WERI-Rb-1 (cell line): ENCODE measurements at regions not wholly inside any gene's neighbourhood (a gene's known extent, or its start where the extent isn't known, plus 50 kb on each side); places are given as distances from the start of the nearest gene placed in this dataset.

Experiments
- DNase-seq: peaks from one replicate; pipeline ENCODE4 v3.0.0-alpha.2; 2020
- H3K27ac ChIP-seq: fragments of 250-450 bp; sonication (Bioruptor Pico); 2 replicates; pipeline ENCODE4 v1.5.1; 2020; ENCODE audit warnings: mild to moderate bottlenecking, moderate library complexity
- H3K27me3 ChIP-seq: fragments of 250-450 bp; sonication (Bioruptor Pico); 2 replicates; pipeline ENCODE4 v1.5.1; 2021; ENCODE audit warnings: mild to moderate bottlenecking, low read depth, moderate library complexity; ENCODE audit not compliant: insufficient read depth, severe bottlenecking
- H3K36me3 ChIP-seq: fragments of 250-450 bp; sonication (Bioruptor Pico); 2 replicates; pipeline ENCODE4 v1.5.1; 2020; ENCODE audit warnings: mild to moderate bottlenecking, moderate library complexity
- H3K4me3 ChIP-seq: 2 replicates; pipeline ENCODE4 v1.5.1; 2011; ENCODE audit warnings: low read depth, mild to moderate bottlenecking, control low read depth, low read length
- H3K9me3 ChIP-seq: fragments of 250-450 bp; sonication (Bioruptor Pico); 2 replicates; pipeline ENCODE4 v1.5.1; 2021; ENCODE audit warnings: mild to moderate bottlenecking, moderate library complexity; ENCODE audit not compliant: severe bottlenecking
- CTCF ChIP-seq: IDR thresholded peaks from 2 replicates; pipeline ENCODE4 v1.5.1; 2011; ENCODE audit warnings: low read depth, mild to moderate bottlenecking, control low read depth, inconsistent platforms, low read length

- no peaks in the 10 kb centered on the region for H3K9me3 ChIP-seq
- no peaks in the 10 kb centered on the region for H3K27me3 ChIP-seq
- H3K27ac ChIP-seq = no peak overlapping the region
- no peak for TF ChIP-seq CTCF
- DNase-seq = no peak
- H3K36me3 ChIP-seq = no peaks in the 10 kb centered on the region
- no peak overlapping the region for H3K4me3 ChIP-seq
These were observed 904.8 kb upstream of the POT1 start for GRCh38 chr7:125834421-125834820.

- DNase-seq = no peak
- H3K9me3 ChIP-seq = no peaks in the 10 kb centered on the region
- no peak overlapping the region for H3K27ac ChIP-seq
- no peaks in the 10 kb centered on the region for H3K36me3 ChIP-seq
- no peak overlapping the region for H3K4me3 ChIP-seq
- H3K27me3 ChIP-seq = no peaks in the 10 kb centered on the region
- TF ChIP-seq CTCF = no peak
These were observed 904.2 kb upstream of the POT1 start for GRCh38 chr7:125833839-125834238.

GRCh38 chr7:125830743-125831142 is 901.1 kb upstream of the POT1 start:
- no peak for TF ChIP-seq CTCF
- no peaks in the 10 kb centered on the region for H3K36me3 ChIP-seq
- H3K9me3 ChIP-seq = no peaks in the 10 kb centered on the region
- no peak for DNase-seq
- H3K27me3 ChIP-seq = no peaks in the 10 kb centered on the region
- no peak overlapping the region for H3K27ac ChIP-seq
- H3K4me3 ChIP-seq = no peak overlapping the region

GRCh38 chr7:125828153-125828700 is 898.6 kb upstream of the POT1 start:
- no peak overlapping the region for H3K27ac ChIP-seq
- H3K36me3 ChIP-seq = no peaks in the 10 kb centered on the region
- no peaks in the 10 kb centered on the region for H3K27me3 ChIP-seq
- DNase-seq = no peak
- no peaks in the 10 kb centered on the region for H3K9me3 ChIP-seq
- TF ChIP-seq CTCF = no peak
- no peak overlapping the region for H3K4me3 ChIP-seq

- no peak for DNase-seq
- no peak for TF ChIP-seq CTCF
- Histone ChIP-seq H3K4me3 (no peak overlapping the region), H3K27ac (no peak overlapping the region), H3K9me3 (no peaks in the 10 kb centered on the region), H3K27me3 (no peaks in the 10 kb centered on the region), H3K36me3 (no peaks in the 10 kb centered on the region)
These were observed 893.9 kb upstream of the POT1 start for GRCh38 chr7:125823538-125823937.

GRCh38 chr7:125820495-125820894 is 890.9 kb upstream of the POT1 start:
- H3K27ac ChIP-seq = no peak overlapping the region
- no peak overlapping the region for H3K4me3 ChIP-seq
- DNase-seq = no peak
- no peaks in the 10 kb centered on the region for H3K36me3 ChIP-seq
- no peak for TF ChIP-seq CTCF
- no peaks in the 10 kb centered on the region for H3K9me3 ChIP-seq
- H3K27me3 ChIP-seq = no peaks in the 10 kb centered on the region
